ENCODE measurements at regions not wholly inside any gene's neighbourhood (a gene's known extent, or its start where the extent isn't known, plus 50 kb on each side); places are given as distances from the start of the nearest gene placed in this dataset.

GRCh38 chr10:31683682-31684081 is 244.9 kb downstream of the ARHGAP12 start:
- Histone ChIP-seq H2BK20ac (ENCODE audit: low read depth, low read length) (no peak overlapping the region), H3K9ac (ENCODE audit: low read depth, low read length) (no peak overlapping the region), H3K23ac (ENCODE audit: low read depth, low read length) (no peak overlapping the region), H2AK5ac (ENCODE audit: low read depth, low read length) (no peak overlapping the region), H3K4me3 (ENCODE audit: insufficient read depth, low read depth, low read length) (no peak overlapping the region), H3K79me1 (ENCODE audit: low read depth in 1 of 2, low read length in 2 of 2) (no peaks in the 10 kb centered on the region), H3K36me3 (ENCODE audit: control insufficient read depth, insufficient read depth, low read length) (no peaks in the 10 kb centered on the region), H3K14ac (replicated peaks; ENCODE audit: low read depth, low read length) (no peak overlapping the region), H3K27me3 (ENCODE audit: control insufficient read depth, insufficient read depth, low read length) (no peaks in the 10 kb centered on the region), H3K4me2 (ENCODE audit: low read depth, low read length) (no peak overlapping the region), H2AK9ac (replicated peaks; ENCODE audit: low read depth, low read length, poor library complexity) (no peak overlapping the region), H4K8ac (ENCODE audit: low read depth in 2 of 2, low read length in 2 of 2) (no peak overlapping the region), H2AFZ (replicated peaks; ENCODE audit: low read length, poor library complexity) (no peak overlapping the region), H3K9me1 (ENCODE audit: insufficient read depth, low read length) (no peaks in the 10 kb centered on the region), H4K20me1 (ENCODE audit: insufficient read depth, low read length) (no peaks in the 10 kb centered on the region), H3K27ac (ENCODE audit: insufficient read depth, low read length) (no peak overlapping the region), H3K18ac (ENCODE audit: low read depth, low read length) (no peak overlapping the region), H3K9me3 (ENCODE audit: control insufficient read depth, insufficient read depth, low read length) (peaks cover 18% of the 10 kb centered on the region), H3K56ac (ENCODE audit: extremely low read depth, insufficient read depth, low read length) (no peak overlapping the region), H4K5ac (ENCODE audit: low read depth, low read length) (no peak overlapping the region), H2BK15ac (ENCODE audit: low read depth, low read length) (no peak overlapping the region), H3K4ac (ENCODE audit: low read depth, low read length) (no peak overlapping the region), H4K91ac (ENCODE audit: insufficient read depth, low read depth, low read length) (no peak overlapping the region), H2BK120ac (ENCODE audit: low read depth, low read length) (no peak overlapping the region), H3K4me1 (ENCODE audit: control insufficient read depth, insufficient read depth, low read length) (no peaks in the 10 kb centered on the region), H2BK5ac (ENCODE audit: low read depth, low read length, poor library complexity, severe bottlenecking) (no peak overlapping the region)
- BruUV-seq (replicated peaks): no TSS peak
- intact Hi-C loops (cut with micrococcal nuclease) (no loop called here), in situ Hi-C loops (cut with MboI; ENCODE audit: low sequenced_read_pairs) (no loop called here), dilution Hi-C loops (cut with HindIII; ENCODE audit: low sequenced_read_pairs, unreplicated experiment) (no loop called here)
- ChIA-PET CTCF (no interaction called here), POLR2A (ENCODE audit: unreplicated experiment) (no interaction called here)
- no CpG with 5 or more reads among the region's 1 CpG for WGBS, 2 experiments (ENCODE audit: extremely low coverage in 2 of 2, insufficient read length in 1 of 2)
- DNase-seq: no peak
- no peak for ATAC-seq (ENCODE audit: low read depth)
- TF ChIP-seq MAZ (IDR thresholded peaks at IDR 0.05; ENCODE audit: borderline replicate concordance, low read depth, low read length) (no peak), CHD1 (IDR thresholded peaks at IDR 0.05; ENCODE audit: low read depth, low read length) (no peak), FOS (IDR thresholded peaks at IDR 0.05; ENCODE audit: low read depth, low read length) (no peak), RFX5 (IDR thresholded peaks at IDR 0.05; ENCODE audit: low read depth, low read length) (no peak), SMC3 (IDR thresholded peaks at IDR 0.05; ENCODE audit: low read depth, low read length) (no peak), BHLHE40 (IDR thresholded peaks at IDR 0.05; ENCODE audit: low read depth, low read length) (no peak), MAFK (IDR thresholded peaks at IDR 0.05; ENCODE audit: low read depth, low read length) (no peak), USF2 (IDR thresholded peaks at IDR 0.05; ENCODE audit: low read depth, low read length) (no peak), POLR2A (IDR thresholded peaks at IDR 0.05; ENCODE audit: low read depth, low read length) (no peak), NFE2L2 (IDR thresholded peaks at IDR 0.05; ENCODE audit: low read depth, low read length) (no peak), ELK1 (IDR thresholded peaks at IDR 0.05; ENCODE audit: borderline replicate concordance, low read depth, low read length) (no peak), CEBPB (IDR thresholded peaks at IDR 0.05; ENCODE audit: low read depth, low read length) (no peak), CTCF (conservative IDR thresholded peaks at IDR 0.05; ENCODE audit: low read depth, low read length) (no peak), RCOR1 (IDR thresholded peaks at IDR 0.05; ENCODE audit: insufficient replicate concordance, low read length) (no peak), RAD21 (IDR thresholded peaks at IDR 0.05; ENCODE audit: low read length) (no peak), MXI1 (IDR thresholded peaks at IDR 0.05; ENCODE audit: borderline replicate concordance, low read depth, low read length) (no peak)
